ENCODE measurements at regions not wholly inside any gene's neighbourhood (a gene's known extent, or its start where the extent isn't known, plus 50 kb on each side); places are given as distances from the start of the nearest gene placed in this dataset.

- no peak for TF ChIP-seq PPARA (CRISPR knock-in tag; IDR thresholded peaks at IDR 0.05; ENCODE audit: borderline replicate concordance)
- no peak for TF ChIP-seq ARNTL (CRISPR knock-in tag; IDR thresholded peaks at IDR 0.05; ENCODE audit: borderline replicate concordance, low read depth)
- no peak for TF ChIP-seq GLIS3 (CRISPR knock-in tag; IDR thresholded peaks at IDR 0.05)
- no peak for TF ChIP-seq OSR1 (CRISPR knock-in tag; IDR thresholded peaks at IDR 0.05)
- TF ChIP-seq, protein P1, sequence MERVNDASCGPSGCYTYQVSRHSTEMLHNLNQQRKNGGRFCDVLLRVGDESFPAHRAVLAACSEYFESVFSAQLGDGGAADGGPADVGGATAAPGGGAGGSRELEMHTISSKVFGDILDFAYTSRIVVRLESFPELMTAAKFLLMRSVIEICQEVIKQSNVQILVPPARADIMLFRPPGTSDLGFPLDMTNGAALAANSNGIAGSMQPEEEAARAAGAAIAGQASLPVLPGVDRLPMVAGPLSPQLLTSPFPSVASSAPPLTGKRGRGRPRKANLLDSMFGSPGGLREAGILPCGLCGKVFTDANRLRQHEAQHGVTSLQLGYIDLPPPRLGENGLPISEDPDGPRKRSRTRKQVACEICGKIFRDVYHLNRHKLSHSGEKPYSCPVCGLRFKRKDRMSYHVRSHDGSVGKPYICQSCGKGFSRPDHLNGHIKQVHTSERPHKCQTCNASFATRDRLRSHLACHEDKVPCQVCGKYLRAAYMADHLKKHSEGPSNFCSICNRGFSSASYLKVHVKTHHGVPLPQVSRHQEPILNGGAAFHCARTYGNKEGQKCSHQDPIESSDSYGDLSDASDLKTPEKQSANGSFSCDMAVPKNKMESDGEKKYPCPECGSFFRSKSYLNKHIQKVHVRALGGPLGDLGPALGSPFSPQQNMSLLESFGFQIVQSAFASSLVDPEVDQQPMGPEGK (CRISPR knock-in tag; IDR thresholded peaks at IDR 0.05; ENCODE audit: borderline replicate concordance), result no peak
- no peak for TF ChIP-seq TCF4 (CRISPR knock-in tag; IDR thresholded peaks at IDR 0.05; ENCODE audit: borderline replicate concordance)
- TF ChIP-seq ZNF565 (CRISPR knock-in tag; conservative IDR thresholded peaks at IDR 0.05; ENCODE audit: low read depth), result no peak
- TF ChIP-seq ISL1 (CRISPR knock-in tag; IDR thresholded peaks at IDR 0.05), result no peak
- TF ChIP-seq, protein P2, sequence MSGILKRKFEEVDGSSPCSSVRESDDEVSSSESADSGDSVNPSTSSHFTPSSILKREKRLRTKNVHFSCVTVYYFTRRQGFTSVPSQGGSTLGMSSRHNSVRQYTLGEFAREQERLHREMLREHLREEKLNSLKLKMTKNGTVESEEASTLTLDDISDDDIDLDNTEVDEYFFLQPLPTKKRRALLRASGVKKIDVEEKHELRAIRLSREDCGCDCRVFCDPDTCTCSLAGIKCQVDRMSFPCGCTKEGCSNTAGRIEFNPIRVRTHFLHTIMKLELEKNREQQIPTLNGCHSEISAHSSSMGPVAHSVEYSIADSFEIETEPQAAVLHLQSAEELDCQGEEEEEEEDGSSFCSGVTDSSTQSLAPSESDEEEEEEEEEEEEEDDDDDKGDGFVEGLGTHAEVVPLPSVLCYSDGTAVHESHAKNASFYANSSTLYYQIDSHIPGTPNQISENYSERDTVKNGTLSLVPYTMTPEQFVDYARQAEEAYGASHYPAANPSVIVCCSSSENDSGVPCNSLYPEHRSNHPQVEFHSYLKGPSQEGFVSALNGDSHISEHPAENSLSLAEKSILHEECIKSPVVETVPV (CRISPR knock-in tag; IDR thresholded peaks at IDR 0.05), result no peak
- no peak for TF ChIP-seq RARB (CRISPR knock-in tag; IDR thresholded peaks at IDR 0.05)
- no peak for TF ChIP-seq ZFP30 (CRISPR knock-in tag; IDR thresholded peaks at IDR 0.05)
- TF ChIP-seq TOX (CRISPR knock-in tag; IDR thresholded peaks at IDR 0.05; ENCODE audit: borderline replicate concordance), result no peak
- TF ChIP-seq, protein P3, sequence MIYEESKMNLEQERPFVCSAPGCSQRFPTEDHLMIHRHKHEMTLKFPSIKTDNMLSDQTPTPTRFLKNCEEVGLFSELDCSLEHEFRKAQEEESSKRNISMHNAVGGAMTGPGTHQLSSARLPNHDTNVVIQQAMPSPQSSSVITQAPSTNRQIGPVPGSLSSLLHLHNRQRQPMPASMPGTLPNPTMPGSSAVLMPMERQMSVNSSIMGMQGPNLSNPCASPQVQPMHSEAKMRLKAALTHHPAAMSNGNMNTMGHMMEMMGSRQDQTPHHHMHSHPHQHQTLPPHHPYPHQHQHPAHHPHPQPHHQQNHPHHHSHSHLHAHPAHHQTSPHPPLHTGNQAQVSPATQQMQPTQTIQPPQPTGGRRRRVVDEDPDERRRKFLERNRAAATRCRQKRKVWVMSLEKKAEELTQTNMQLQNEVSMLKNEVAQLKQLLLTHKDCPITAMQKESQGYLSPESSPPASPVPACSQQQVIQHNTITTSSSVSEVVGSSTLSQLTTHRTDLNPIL (CRISPR knock-in tag; IDR thresholded peaks at IDR 0.05; ENCODE audit: low read depth), result no peak
- no peak for TF ChIP-seq ZNF8 (CRISPR knock-in tag; IDR thresholded peaks at IDR 0.05)
Observed at GRCh38 chr16:77068402-77068801, 122.6 kb upstream of the MON1B start.

All from SK-N-SH treated with all-trans-retinoic acid at 6 μM for 48 hours (cell line).